ENCODE measurements at regions not wholly inside any gene's neighbourhood (a gene's known extent, or its start where the extent isn't known, plus 50 kb on each side); places are given as distances from the start of the nearest gene placed in this dataset.
"Not testable (repeated sequence)": the region's sequence is repeated elsewhere in the genome, so short reads cannot be mapped to it uniquely, and the experiment has no call there.

DNA sequence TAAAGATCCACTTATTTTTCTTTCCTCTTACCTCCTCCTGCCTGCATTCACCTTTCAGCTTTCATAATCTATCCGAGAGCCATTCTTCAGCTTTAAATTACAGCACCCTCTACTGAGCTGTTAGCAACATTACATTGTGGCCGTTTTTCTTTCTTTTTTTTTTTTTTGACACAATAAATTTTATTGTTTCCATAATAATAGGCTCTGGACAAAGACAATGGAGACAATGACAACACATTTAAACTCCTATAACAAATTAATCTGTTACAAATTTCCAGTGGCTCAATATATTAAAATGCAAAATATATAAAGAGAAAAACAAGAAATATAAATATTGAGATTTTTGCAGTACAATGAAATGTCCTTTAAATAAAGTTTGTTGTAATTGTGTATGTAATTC lies 312.7 kb upstream of the COX7C start:
- TF ChIP-seq, protein P1, sequence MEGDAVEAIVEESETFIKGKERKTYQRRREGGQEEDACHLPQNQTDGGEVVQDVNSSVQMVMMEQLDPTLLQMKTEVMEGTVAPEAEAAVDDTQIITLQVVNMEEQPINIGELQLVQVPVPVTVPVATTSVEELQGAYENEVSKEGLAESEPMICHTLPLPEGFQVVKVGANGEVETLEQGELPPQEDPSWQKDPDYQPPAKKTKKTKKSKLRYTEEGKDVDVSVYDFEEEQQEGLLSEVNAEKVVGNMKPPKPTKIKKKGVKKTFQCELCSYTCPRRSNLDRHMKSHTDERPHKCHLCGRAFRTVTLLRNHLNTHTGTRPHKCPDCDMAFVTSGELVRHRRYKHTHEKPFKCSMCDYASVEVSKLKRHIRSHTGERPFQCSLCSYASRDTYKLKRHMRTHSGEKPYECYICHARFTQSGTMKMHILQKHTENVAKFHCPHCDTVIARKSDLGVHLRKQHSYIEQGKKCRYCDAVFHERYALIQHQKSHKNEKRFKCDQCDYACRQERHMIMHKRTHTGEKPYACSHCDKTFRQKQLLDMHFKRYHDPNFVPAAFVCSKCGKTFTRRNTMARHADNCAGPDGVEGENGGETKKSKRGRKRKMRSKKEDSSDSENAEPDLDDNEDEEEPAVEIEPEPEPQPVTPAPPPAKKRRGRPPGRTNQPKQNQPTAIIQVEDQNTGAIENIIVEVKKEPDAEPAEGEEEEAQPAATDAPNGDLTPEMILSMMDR (conservative IDR thresholded peaks at IDR 0.05): peak; percentile 62
- H3K27ac ChIP-seq: not testable (repeated sequence)

DNA sequence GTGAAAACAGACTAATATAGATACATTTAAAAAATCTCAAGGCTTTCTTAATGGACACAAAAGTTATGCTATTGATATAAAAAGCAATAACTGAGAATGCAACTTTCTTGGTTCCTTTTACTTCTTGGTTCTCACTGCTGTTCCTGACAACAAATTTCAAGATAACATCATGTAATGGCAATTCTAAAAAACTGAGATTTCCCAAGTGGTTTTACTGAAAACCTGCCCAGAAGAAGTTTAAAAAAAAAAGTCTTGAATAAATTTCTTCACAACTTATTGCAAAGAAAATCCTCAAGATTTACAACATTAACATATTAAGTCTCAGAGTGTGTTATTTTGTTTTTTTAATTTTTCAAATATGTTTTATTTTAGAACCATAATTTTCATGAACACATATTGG lies 302.8 kb upstream of the COX7C start:
- no peak overlapping the region for H3K27ac ChIP-seq
- TF ChIP-seq, protein P1 (conservative IDR thresholded peaks at IDR 0.05): no peak

DNA sequence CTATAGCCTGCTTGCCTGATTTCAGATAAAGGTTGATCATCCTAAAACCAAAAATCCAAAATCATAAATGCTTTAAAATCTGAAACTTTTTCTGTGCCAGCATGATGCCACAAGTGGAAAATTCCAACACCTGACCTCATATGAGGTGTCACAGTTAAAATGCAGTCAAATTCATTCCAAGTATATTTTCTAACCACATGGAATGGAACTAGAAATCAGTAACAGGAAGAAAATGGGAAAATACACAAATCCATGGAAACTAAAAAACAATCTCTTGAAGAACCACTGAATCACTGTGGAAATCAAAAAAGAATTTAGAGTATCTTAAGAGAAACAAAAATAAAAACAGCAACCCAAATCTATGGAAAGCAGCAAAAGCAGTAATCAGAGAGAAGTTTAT lies 297.5 kb upstream of the COX7C start:
- H3K27ac ChIP-seq: no peak overlapping the region
- TF ChIP-seq, protein P1 (conservative IDR thresholded peaks at IDR 0.05): no peak

DNA sequence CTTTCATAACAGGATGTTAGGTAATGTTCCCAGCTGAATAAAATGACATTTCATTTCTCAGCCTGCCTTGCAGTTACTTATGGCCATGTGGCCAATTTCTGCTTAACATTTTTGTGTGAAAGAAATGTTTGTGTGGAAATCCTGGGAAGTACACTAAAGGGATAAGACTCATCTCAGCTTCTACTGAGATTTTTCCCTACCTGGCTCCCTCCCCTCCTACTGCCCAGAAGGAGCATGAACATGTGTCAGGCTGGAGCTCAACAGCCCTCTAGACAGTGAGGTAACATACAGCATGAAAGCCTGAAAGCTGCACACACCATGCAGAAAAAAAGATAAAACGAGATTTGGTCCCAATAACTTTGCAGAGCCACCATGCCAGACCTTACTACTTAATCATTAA lies 288.4 kb upstream of the COX7C start:
- H3K27ac ChIP-seq: no peak overlapping the region
- TF ChIP-seq, protein P1 (conservative IDR thresholded peaks at IDR 0.05): no peak

DNA sequence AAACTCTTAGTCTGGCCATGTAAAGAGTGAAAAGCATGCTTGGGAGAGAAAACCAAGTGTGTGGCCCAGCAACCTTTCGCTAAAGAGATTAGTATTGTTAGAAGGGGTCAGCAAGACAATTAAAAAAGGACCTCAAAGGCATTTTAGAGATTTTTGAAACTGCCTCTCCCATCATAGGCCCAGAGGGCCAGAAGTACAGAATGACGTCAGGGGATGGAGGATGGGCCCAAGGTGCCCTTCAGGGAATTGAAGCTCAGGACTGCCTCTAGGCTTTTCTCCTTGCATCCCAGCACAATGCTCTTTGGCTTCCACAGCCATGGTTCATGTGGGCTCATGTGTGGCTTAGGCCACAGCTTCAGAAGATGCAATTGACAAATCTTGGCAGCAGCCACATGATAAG lies 287.0 kb upstream of the COX7C start:
- H3K27ac ChIP-seq: no peak overlapping the region
- TF ChIP-seq, protein P1 (conservative IDR thresholded peaks at IDR 0.05): no peak

DNA sequence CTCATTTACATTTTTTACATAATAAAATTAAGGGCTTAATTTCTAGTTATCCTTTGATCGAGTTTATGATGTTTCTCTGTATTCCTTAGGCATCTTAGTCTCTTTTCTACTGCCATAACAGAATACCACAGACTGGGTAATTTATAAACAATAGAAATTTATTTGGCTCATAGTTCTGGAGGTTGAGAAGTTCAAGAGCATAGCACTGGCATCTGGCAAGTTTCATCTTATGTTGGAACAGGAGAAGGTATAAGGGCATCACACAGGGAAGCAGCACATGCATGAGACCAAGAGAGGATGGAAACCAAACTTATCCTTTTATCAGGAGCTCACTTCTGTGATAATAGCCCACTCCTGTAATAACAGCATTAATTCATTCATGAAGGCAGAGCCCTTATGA lies 284.9 kb upstream of the COX7C start:
- no peak overlapping the region for H3K27ac ChIP-seq
- TF ChIP-seq, protein P1 (conservative IDR thresholded peaks at IDR 0.05): no peak

DNA sequence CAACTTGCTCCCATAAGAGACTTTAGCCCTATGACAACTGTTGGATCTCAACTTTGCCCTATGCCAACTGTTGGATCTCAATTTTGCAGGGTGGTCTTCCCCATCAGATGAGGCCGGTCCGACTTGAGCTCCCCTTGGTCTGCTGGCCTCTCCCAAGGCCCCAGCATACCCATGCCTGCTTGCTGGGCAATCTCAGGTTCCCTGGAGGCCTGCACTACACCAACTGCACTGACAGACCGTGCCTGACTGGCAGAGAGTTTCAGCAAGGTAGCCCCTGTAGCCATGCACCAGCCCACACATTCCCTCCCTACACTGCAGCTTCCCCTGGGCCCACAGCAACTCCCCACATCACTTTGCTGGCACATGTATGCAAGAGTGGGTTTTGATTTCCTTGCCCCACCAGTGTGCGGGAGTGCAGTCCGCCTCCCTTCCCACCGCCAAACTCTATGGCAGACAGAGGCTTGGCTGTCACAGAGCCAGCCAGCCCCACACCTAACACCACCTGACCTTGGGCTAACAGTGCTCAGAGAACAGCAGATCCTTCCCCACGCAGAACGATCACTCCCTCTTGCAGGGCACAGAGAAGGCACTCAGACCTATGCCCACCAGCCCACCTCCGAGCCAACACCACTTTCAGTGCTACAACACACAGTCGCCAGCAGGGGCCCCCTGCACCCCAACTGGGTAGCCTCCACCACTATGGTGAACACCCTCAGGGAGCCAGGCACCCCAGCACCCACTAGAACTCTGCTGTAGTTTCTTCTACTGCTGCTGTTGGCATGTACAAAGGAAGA lies 279.9 kb upstream of the COX7C start:
- TF ChIP-seq, protein P1 (conservative IDR thresholded peaks at IDR 0.05): no peak
- no peak overlapping the region for H3K27ac ChIP-seq

All from VCaP (cell line).